Ammon's horn (tissue), 1 donor: ENCODE measurements at regions not wholly inside any gene's neighbourhood (a gene's known extent, or its start where the extent isn't known, plus 50 kb on each side); places are given as distances from the start of the nearest gene placed in this dataset.

Source experiments
- DNase-seq: peaks from one replicate; pipeline ENCODE4 v3.0.0-alpha.2; 2016; ENCODE audit warnings: low spot score

GRCh38 chr2:226429476-226429875 lies 370.1 kb downstream of the IRS1 start:
- DNase-seq = no peak

GRCh38 chr2:226427538-226428307 lies 371.9 kb downstream of the IRS1 start:
- DNase-seq = no peak

- no peak for DNase-seq
Observed at GRCh38 chr2:226426292-226426736, 373.3 kb downstream of the IRS1 start.

GRCh38 chr2:226424971-226425370 lies 374.6 kb downstream of the IRS1 start:
- DNase-seq = no peak

GRCh38 chr2:226423498-226423960 lies 376.1 kb downstream of the IRS1 start:
- peak; percentile 53 for DNase-seq

- DNase-seq = no peak
Observed at GRCh38 chr2:226420646-226421045, 379.0 kb downstream of the IRS1 start.

- DNase-seq = no peak
Observed at GRCh38 chr2:226418521-226418920, 381.1 kb downstream of the IRS1 start.

GRCh38 chr2:226414335-226414734 lies 385.3 kb downstream of the IRS1 start:
- DNase-seq = no peak

- no peak for DNase-seq
Observed at GRCh38 chr2:226413498-226414130, 386.0 kb downstream of the IRS1 start.

- no peak for DNase-seq
Observed at GRCh38 chr2:226411727-226412360, 387.8 kb downstream of the IRS1 start.

- DNase-seq = no peak
Observed at GRCh38 chr2:226411205-226411604, 388.4 kb downstream of the IRS1 start.

- no peak for DNase-seq
Observed at GRCh38 chr2:226410247-226410835, 389.3 kb downstream of the IRS1 start.

- DNase-seq = no peak
Observed at GRCh38 chr2:226409134-226409533, 390.5 kb downstream of the IRS1 start.

GRCh38 chr2:226408141-226408540 lies 391.5 kb downstream of the IRS1 start:
- DNase-seq = no peak

- DNase-seq = no peak
Observed at GRCh38 chr2:226407135-226407534, 392.5 kb downstream of the IRS1 start.

GRCh38 chr2:226405465-226405864 lies 394.2 kb downstream of the IRS1 start:
- no peak for DNase-seq

- DNase-seq = no peak
Observed at GRCh38 chr2:226403369-226403768, 396.3 kb downstream of the IRS1 start.

GRCh38 chr2:226399006-226399405 lies 400.6 kb downstream of the IRS1 start:
- DNase-seq = no peak

- DNase-seq = no peak
Observed at GRCh38 chr2:226398580-226398979, 401.0 kb downstream of the IRS1 start.

GRCh38 chr2:226396541-226396940 lies 403.1 kb downstream of the IRS1 start:
- DNase-seq = no peak

GRCh38 chr2:226387499-226387942 lies 412.1 kb downstream of the IRS1 start:
- DNase-seq = no peak

GRCh38 chr2:226383461-226383860 lies 416.2 kb downstream of the IRS1 start:
- no peak for DNase-seq

- no peak for DNase-seq
Observed at GRCh38 chr2:226380679-226381078, 418.9 kb downstream of the IRS1 start.
